ENCODE measurements at regions not wholly inside any gene's neighbourhood (a gene's known extent, or its start where the extent isn't known, plus 50 kb on each side); places are given as distances from the start of the nearest gene placed in this dataset.
"Not testable (repeated sequence)": the region's sequence is repeated elsewhere in the genome, so short reads cannot be mapped to it uniquely, and the experiment has no call there.

DNA sequence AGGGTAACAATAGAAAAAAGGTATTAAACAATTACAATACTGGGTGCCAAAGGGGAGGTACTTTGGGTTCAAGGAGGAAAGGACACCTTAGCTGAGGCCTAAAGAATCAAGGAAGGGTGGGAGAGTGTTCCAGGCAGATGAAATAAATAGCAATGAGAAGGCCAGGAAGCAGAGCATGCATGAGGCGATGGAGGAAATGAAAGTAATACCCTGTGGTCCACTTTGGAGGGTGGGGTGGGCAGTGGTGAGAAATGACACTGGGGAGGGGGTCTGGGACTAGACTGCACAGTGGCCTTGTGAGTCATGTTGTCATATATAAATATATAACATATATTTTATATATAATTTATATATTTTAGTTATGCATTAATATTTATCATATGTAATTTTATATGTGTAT, 55.9 kb downstream of the BHLHE40 start:
- DNase-seq (ENCODE audit: low read depth in 3 of 3) = no peak

DNA sequence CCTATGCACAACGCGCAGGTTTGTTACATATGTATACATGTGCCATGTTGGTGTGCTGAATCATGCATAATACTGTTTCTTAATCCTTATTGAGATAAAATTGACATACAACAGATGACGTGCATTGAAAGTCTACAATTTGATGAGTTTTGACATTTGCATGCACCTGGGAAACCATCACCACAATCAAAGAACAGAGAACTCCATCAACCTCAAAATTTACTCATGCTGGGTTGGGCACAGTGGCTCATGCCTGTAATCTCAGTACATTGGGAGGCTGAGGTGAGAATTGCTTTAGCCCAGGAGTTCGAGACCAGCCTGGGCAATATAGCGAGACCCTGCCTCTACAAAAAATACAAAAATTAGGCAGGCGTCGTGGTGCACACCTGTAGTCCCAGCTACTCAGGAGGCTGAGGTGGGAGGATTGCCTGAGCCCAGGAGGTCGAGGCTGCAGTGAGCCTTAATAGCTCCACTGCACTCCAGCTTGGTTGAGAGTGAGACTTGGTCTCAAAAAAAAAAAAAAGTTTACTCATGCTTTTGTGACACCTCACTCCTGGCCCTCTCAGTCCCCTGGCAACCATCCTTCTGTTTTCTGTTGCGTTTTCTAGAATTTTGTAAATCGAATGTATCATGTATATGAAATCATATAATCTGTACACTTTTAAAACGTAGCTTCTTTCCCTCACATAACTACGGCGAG, 56.6 kb downstream of the BHLHE40 start:
- DNase-seq (ENCODE audit: low read depth in 3 of 3) = no peak

DNA sequence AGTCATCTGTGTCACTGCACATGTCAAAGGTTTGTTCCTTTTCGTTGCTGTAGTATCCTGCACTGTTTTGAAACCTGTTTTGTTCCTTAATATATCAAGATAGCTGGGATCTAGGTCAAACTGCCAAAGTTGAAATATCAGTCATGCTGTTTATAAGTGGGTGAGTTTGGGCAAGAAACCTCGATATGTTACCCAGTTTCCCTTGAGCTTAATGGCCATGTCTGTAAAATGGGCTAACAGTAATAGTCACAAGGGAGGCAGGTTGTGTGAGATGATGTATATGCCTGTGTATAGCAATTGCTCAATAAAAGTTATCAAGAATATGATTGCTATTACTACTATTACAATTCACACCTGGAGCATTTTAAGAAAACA, 57.1 kb downstream of the BHLHE40 start:
- DNase-seq (ENCODE audit: low read depth in 3 of 3) = no peak

DNA sequence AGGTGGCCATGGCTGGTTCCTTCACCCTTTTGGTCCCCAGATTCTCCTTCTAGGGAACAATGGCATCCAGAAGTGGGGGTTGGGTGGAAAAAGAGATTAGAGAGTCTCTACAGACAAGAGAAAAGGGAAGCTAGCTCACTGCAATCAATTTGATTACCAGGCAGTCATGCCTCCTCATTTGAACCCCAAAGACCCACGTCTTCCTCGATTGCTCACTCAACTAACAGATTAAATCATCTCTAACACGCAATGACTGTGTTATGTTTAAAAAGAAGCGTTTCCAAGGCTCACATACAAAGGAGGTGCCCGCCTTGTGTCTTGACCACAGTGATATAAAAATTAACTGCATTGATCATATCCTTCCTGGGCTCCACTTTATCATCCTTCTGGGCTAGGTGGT, 57.6 kb downstream of the BHLHE40 start:
- DNase-seq (ENCODE audit: low read depth in 3 of 3) = no peak

DNA sequence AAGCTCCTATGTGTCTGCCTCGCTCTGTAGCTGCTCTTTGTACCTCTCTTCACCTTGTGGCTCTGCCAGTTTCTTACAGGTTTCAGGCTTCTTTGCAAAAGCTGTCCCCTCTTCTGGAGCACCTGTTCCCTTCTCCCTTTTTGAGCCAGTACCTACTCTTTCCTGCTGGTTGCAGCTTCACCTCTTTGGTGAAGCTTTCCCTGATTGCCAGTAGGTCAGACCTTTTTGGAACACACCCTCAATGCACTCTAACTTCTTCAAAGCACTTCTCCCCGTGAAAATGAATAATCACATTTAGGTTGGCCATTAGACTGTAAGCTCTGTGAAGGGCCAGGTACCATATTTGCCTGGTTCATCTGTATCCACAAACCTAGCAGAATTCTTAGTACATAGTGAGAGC, 60.3 kb downstream of the BHLHE40 start:
- no peak for DNase-seq (ENCODE audit: low read depth in 3 of 3)

DNA sequence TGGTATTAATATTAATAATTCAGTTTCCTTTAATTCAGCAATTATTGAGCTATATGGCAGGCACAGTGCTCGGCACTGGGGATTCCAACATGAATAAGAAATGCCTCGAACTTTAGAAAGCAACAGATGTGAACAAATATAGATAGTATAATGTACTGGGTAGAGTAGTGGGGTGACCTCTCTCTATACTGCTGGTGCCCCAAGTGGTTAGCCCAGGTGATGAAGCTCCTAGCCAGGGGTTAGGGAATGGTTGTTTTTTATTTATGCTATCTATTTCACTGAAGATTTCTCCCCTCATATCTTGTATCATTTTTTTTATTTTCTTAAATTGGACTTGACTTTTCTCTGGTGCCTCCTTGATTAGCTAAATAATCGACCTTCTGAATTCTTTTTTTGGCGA, 62.1 kb downstream of the BHLHE40 start:
- DNase-seq (ENCODE audit: low read depth in 3 of 3) = no peak

DNA sequence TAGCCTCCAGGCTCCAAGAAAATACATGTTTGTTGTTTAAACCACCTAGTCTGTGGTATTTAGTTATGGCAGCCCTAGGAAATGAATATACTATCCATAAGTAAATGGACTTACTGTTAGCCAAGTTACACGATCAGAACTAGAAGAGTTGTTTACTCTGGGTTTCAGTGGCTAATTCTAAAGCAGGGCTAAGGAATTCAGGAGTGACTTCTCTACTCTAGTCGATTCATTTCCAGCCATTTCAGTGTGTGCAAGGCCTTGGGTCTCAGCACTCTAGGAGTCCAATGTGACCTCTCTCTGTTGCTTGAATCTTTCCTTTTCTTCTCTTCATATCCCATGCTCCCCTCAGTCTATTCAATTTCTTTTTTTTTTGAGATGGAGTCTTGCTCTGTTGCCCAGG, 66.7 kb downstream of the BHLHE40 start:
- DNase-seq (ENCODE audit: low read depth in 3 of 3) = no peak

DNA sequence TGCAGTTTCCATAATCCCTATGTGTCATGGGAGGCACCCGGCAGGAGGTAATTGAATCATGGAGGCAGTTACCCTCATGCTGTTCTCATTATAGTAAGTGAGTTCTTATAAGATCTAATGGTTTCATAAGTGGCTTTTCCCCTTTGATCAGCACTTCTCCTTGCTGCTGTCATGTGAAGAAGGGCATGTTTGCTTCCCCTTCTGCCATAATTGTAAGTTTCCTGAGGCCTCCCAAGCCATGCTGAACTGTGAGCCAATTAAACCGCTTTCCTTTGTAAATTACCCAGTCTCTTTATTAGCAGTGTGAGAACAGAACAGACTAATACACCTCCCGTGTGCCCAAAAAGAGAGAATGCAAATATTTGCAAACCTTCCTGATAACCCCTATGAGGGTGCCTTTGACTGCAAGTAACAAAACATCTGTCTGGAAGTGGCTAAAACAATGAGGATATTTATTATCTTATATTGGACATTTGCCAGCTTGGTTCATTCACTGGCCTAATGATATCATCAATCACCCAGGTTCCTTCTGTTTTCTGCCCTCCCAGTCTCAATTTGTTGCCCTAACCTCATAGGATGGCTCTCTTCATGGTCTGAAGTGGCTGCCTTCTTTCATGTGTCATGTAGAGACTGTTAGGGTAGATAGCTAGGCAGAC, 68.7 kb downstream of the BHLHE40 start:
- no peak for DNase-seq (ENCODE audit: low read depth in 3 of 3)

DNA sequence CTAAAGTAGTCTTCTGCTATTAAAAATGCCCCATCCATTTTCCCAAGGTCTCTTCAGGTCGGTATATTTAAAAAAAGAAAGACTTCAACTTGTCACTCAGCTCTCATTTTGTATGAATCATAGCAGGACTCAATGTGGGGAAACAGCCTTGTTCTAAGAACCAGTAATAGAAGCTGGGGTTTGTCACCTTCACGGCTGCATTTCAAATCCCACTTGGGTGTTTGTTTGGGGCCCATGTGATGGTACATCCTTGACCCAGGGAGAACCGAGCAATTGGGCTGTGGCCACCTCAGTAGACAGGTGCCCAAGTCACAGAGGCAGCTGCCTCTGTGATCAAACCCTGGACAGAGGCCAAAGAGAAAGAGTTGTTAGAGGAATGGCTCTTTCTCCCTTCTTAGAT, 70.3 kb upstream of the ARL8B start:
- no peak for DNase-seq (ENCODE audit: low read depth in 3 of 3)

DNA sequence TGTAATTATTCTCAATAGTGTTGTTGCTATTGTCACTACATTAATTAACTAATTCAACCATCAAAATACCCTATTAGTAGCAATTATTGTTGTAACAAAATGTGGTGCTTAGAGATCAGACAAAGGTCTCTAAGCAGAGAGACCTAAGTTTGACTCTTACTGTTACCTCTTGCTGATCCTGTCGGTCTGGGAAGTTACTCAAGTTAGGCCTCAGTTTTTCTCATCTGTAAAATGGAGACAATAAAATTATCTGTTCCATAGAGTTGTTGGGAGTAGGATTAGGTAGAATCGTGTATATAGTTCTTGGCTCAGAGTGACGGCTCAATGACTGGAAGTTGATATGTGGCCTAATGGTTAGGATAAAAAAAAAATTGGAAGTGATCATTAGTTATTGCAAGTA, 69.8 kb upstream of the ARL8B start:
- no peak for DNase-seq (ENCODE audit: low read depth in 3 of 3)

DNA sequence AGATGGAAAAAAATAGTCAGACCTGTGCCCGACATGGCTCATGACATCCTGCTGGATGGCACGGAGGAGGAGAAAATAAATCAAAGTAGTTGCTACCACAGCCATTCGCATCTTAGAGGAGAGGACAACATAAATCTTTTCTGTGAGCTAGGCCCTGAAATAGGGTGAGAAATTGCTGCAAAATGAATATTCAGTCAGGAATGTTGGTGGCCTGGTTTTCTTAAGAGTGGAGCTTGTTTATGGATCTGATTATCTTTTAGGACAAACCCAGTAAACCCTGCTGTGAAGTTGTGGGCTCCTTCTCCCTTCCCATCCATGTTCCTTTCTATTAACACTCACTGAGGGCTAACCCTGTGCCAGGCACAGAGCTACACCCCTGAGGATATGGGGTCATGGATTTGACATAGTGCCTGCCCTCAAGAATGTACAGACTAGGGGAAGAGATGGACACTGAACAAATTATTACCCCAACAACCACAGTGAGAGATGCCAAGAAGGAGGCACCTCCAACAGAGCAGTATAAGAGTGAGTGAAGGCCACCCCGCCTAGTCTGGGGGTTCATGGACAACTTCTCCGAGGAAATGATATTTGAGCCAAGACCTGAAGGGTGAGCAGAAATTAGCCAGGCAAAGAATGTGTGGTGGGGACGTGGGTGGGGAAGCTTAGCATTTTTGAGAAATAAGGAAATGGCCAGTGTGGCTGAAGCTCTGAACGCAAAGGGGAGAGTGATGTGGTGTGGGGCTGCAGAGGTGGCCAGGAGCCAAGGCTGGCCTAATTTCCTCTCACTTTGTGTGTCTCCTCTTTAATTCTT, 68.9 kb upstream of the ARL8B start:
- no peak for DNase-seq (ENCODE audit: low read depth in 3 of 3)

DNA sequence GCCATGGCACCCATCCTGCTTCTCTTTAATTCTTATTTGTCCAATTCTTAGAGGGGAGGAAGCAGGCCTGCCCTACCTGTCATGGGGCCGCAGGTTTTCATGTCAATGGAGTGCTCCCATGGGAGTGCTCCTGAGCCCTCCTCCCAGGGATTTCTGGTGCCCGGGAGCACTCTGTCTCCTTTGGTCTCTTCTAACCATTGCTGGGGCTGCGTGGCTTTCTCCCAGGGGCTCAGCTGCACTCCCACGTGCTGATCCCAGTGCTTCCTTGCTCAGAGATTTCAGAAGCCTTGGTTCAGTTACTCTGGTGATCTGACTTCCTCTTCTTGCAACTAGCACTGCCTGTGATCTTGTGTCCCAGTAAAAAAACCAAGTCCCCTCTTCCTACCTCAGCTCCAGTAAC, 68.0 kb upstream of the ARL8B start:
- DNase-seq (ENCODE audit: low read depth in 3 of 3) = no peak

DNA sequence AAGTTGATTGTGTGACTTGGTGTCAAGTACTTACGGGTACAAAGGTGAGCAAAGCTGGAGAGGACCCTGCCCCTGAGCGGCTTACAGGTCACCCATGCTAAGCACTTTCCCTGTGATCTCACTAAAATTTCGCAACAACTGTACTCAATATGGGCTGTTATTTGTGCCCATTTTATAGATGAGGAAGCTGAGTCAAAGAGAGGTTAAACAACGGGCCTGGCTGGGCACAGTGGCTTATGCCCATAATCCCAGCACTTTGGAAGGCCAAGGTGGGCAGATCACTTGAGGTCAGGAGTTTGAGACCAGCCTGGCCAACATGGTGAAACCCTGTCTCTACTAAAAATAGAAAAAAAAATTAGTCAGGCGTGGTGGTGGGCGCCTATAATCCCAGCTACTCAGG, 67.5 kb upstream of the ARL8B start:
- DNase-seq (ENCODE audit: low read depth in 3 of 3) = not testable (repeated sequence)

DNA sequence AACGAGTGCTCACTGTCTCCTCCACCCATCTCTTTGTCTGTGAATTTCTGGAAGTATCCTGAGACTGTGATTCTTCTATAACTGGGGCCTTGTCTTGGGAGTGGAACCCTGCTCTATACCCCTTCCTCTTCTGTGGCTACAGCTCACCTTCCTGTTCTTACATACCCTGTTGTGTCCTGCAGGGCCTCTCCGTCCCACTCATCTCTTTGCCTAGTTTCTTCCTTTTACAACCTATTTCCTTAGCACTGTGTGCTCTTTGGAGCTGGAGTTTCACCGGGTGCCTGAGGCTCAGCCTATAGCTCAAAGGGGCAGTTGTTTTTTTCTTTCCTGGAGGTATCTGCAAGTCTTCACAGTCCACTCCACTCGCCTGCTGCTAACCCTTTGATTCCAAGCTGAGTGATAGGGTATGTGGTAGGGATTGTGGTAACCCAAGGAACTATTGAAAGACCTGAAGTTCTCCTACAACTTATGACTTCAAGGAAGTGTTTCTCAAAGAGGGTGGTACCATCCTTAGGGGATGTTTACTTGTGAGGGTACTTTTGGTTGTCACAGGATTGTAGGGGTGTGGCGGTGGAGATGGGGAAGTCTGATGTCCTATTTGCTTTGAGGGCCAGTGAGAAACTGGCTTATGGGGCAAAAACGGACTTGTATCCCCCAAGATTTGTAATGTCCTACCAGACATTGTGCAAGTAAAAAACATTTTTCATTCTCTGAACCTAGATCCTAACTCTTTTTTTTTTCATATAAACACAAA, 66.6 kb upstream of the ARL8B start:
- no peak for DNase-seq (ENCODE audit: low read depth in 3 of 3)

DNA sequence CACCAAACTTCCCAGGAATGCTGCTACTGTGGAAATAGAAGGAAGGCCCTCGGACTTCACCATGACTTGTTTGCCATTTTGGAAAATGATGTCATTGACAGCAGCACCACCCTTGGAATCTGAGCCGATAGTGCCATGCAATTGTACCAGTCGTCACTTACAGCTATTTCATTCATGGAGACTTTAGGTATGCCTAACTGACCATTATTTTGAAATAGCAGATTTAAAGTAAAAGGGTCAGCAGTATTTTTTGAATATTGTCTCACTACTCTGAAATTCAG, 66.0 kb upstream of the ARL8B start:
- no peak for DNase-seq (ENCODE audit: low read depth in 3 of 3)

DNA sequence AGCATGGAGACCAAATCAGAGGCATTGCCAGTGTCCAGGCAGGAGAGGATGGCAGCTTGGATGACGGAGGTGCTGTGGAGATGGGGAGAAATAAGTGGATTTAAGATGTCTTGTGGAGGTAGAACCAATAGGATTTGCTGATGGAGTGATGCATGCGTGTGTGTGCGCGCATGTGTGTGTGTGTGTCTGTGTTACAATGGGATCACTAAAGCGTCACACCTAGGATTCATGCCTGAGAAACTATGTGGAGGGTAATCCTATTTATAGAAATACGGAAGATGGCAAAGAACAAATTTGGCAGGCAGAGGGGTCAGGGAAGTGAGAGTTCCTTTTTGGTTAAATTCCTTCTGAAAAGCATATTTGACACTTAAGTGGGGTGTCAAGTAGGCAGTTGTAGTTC, 64.8 kb upstream of the ARL8B start:
- no peak for DNase-seq (ENCODE audit: low read depth in 3 of 3)

DNA sequence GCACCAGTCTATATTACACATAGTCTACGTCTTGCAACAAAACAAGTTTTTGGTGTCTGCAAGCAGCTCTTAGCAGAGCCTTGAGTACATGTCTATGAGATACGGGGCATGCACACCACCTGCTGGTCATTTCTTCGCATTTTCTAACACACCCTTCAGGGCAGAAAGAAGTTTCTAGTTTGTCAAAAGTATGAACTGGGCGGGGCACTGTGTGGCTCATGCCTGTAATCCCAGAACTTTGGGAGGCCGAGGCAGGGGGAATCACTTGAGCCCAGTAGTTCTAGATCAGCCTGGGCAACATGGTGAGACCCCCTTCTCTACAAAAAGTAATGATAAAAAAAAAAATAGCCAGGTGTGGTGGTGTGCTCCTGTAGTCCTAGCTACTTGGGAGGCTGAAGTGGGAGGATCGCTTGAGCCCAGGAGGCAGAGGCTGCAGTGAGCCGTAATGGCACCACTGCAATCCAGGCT, 64.2 kb upstream of the ARL8B start:
- DNase-seq (ENCODE audit: low read depth in 3 of 3) = peak; percentile 23 to 61 (median 54)

DNA sequence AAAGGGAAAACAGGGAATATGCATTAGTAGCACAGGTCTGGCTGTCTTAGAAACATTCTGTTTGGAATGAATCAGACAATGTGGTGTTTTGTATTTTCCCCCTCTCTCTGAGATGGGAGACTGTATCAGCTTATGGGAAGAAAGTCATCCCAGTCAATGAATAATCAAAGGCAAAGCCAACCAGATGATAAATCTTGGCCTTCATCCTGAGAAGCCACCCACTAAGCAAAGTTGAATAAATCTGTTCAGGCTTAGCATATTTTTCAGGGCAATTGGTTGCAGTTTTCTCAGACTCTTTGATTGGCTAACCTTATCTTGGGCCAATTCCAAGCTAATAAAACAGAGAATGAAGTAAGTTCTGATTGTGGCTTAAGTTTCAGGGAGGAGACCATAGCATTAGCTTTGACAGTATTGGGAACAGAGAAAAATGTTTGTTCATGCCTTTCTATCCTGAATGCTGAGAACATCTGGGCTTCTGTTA, 63.6 kb upstream of the ARL8B start:
- no peak for DNase-seq (ENCODE audit: low read depth in 3 of 3)

DNA sequence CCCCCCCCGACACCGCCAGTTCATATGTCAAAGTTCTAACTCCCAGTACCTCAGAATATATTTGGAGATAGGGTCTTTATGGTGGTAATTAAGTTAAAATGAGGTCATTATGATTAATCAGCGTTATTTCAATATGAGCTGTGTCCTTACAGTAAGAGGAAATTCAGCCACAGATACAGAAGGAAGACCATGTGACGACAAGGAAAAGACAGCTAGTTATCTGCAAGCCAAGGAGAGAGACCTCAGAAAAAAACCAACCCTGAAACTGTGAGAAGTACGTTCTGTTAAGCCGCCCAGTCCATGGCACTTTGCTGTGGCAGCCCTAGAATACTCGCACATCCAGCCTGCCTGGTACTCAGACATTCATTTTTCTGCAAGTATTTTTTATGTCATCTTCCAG, 62.3 kb upstream of the ARL8B start:
- no peak for DNase-seq (ENCODE audit: low read depth in 3 of 3)

DNA sequence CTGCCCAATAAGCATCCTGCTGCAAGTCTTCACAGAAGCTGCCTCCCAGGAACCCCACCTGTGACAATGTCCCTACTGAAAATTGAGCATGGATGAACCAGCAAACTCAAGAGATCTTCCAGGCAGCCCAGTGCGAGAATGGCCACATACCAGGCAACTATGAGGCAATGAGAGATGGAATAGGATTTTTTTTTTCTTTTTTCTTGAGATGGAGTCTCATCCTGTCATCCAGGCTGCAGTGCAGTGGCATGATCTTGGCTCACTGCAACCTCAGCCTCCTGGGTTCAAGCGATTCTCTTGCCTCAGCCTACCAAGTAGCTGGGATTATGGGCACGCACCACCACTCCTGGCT, 60.9 kb upstream of the ARL8B start:
- no peak for DNase-seq (ENCODE audit: low read depth in 3 of 3)

DNA sequence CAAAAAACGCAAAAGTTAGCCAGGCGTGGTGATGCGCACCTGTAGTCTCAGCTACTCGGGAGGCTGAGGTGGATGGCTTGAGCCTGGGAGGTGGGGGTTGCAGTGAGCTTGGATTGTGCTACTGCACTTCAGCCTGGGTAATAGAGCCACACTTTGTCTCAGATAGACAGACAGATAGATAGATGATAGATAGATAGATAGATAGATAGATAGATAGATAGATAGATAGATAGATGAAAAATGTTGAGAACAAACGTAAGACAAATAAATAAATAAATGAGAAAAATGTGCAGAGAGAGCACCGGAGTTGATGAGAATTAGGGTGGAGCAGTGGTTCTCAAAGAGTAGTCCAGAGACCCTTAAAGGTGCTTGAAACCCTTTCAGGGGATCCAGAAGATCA, 58.4 kb upstream of the ARL8B start:
- DNase-seq (ENCODE audit: low read depth in 3 of 3) = no peak

DNA sequence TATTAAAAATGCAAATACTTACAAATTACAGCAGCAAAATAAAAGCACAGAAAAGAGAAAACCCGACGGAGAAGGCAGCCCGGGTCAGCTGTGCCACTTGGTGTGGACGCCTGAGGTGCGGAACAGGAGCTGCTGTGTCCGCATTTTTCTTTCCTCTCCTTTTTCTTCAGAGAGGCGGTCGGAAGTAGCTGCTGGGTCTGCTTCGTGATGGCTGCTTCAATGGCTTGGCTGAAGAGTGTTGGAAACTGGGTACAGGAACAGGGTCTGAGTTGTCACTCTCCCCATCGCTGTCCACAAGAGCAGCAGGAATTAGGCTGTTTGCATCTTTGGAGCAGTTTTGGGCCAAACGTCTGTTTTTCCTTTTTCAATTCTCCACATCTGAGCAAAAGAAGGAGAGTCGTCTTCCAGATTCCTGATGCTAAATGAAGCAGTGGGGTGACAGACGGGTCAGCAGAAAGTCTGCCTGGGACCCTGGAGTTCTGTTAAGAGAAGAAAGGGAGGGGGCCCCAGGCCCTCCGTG, 53.5 kb upstream of the ARL8B start:
- DNase-seq (ENCODE audit: low read depth in 3 of 3) = no peak
